ENCODE measurements at regions not wholly inside any gene's neighbourhood (a gene's known extent, or its start where the extent isn't known, plus 50 kb on each side); places are given as distances from the start of the nearest gene placed in this dataset.

GRCh38 chr4:141565379-141566089, 70.8 kb upstream of the IL15 start:
- intact Hi-C loops (cut with DNase I), result no loop called here
- no peak for DNase-seq (ENCODE audit: low spot score)

- no peak for DNase-seq (ENCODE audit: low spot score)
- intact Hi-C loops (cut with DNase I), result no loop called here
These were observed 69.0 kb upstream of the IL15 start for GRCh38 chr4:141567326-141567915.

GRCh38 chr4:141569141-141569540, 67.2 kb upstream of the IL15 start:
- intact Hi-C loops (cut with DNase I), result no loop called here

GRCh38 chr4:141570290-141570689, 66.1 kb upstream of the IL15 start:
- no peak for DNase-seq (ENCODE audit: low spot score)
- intact Hi-C loops (cut with DNase I), result no loop called here

More at GRCh38 chr4:141569141-141569540, 67.2 kb upstream of the IL15 start:
- DNase-seq (ENCODE audit: low spot score), result no peak

GRCh38 chr4:141571362-141571761, 65.0 kb upstream of the IL15 start:
- intact Hi-C loops (cut with DNase I), result no loop called here
- DNase-seq (ENCODE audit: low spot score), result no peak

GRCh38 chr4:141571793-141572192, 64.6 kb upstream of the IL15 start:
- DNase-seq (ENCODE audit: low spot score), result no peak
- intact Hi-C loops (cut with DNase I), result no loop called here

- intact Hi-C loops (cut with DNase I), result no loop called here
- DNase-seq (ENCODE audit: low spot score), result no peak
These were observed 62.7 kb upstream of the IL15 start for GRCh38 chr4:141573678-141574077.

GRCh38 chr4:141575884-141576283, 60.5 kb upstream of the IL15 start:
- intact Hi-C loops (cut with DNase I), result loop anchor here in 1 of 2 donors (1.0 kb wide), 1 partner anchor 13 kb away; no protein-coding TSS in a partner anchor
- no peak for DNase-seq (ENCODE audit: low spot score)

GRCh38 chr4:141576585-141577110, 59.7 kb upstream of the IL15 start:
- intact Hi-C loops (cut with DNase I), result loop anchor here in 1 of 2 donors (1.0 kb wide), 1 partner anchor 13 kb away; no protein-coding TSS in a partner anchor

GRCh38 chr4:141578451-141578850, 57.9 kb upstream of the IL15 start:
- DNase-seq (ENCODE audit: low spot score), result no peak
- intact Hi-C loops (cut with DNase I), result no loop called here

More at GRCh38 chr4:141576585-141577110, 59.7 kb upstream of the IL15 start:
- no peak for DNase-seq (ENCODE audit: low spot score)

GRCh38 chr4:141580523-141580922, 55.9 kb upstream of the IL15 start:
- intact Hi-C loops (cut with DNase I), result no loop called here

More at GRCh38 chr4:141580523-141580922, 55.9 kb upstream of the IL15 start:
- no peak for DNase-seq (ENCODE audit: low spot score)

Measured in posterior vena cava (tissue), 2 donors.